Loucy (cell line): ENCODE measurements at regions not wholly inside any gene's neighbourhood (a gene's known extent, or its start where the extent isn't known, plus 50 kb on each side); places are given as distances from the start of the nearest gene placed in this dataset.
"Not testable (repeated sequence)": the region's sequence is repeated elsewhere in the genome, so short reads cannot be mapped to it uniquely, and the experiment has no call there.

Experiments used
- H2AFZ ChIP-seq: fragments of 200-600 bp; sonication (generic); 2 replicates; pipeline ENCODE4 v1.6.0; 2016; ENCODE audit warnings: antibody characterized with exemption, mild to moderate bottlenecking, low read length, moderate library complexity
- H3F3A ChIP-seq: fragments of 200-600 bp; 2 replicates; pipeline ENCODE4 v1.6.0; 2016; ENCODE audit warnings: antibody characterized with exemption, low read depth, mild to moderate bottlenecking
- H3K27me3 ChIP-seq: fragments of 200-600 bp; sonication (generic); 2 replicates; pipeline ENCODE4 v1.6.1; 2014; ENCODE audit warnings: low read length, mild to moderate bottlenecking; ENCODE audit not compliant: insufficient read depth, poor library complexity, severe bottlenecking
- H3K36me3 ChIP-seq: fragments of 200-600 bp; sonication (generic); 2 replicates; pipeline ENCODE4 v1.6.1; 2016; ENCODE audit warnings: low read length; ENCODE audit not compliant: insufficient read depth
- H3K4me1 ChIP-seq: fragments of 200-600 bp; sonication (generic); 2 replicates; pipeline ENCODE4 v1.5.1; 2014; ENCODE audit warnings: low read length, mild to moderate bottlenecking; ENCODE audit not compliant: insufficient read depth, poor library complexity, severe bottlenecking
- H3K4me2 ChIP-seq: fragments of 200-600 bp; sonication (generic); 2 replicates; pipeline ENCODE4 v1.6.0; 2014; ENCODE audit warnings: antibody characterized with exemption, low read length, low read depth, mild to moderate bottlenecking; ENCODE audit not compliant: poor library complexity, severe bottlenecking
- H3K4me3 ChIP-seq: fragments of 200-600 bp; sonication (generic); 2 replicates; pipeline ENCODE4 v1.5.1; 2014; ENCODE audit warnings: low read length, mild to moderate bottlenecking, mixed read lengths; ENCODE audit not compliant: poor library complexity, severe bottlenecking
- H3K79me2 ChIP-seq: fragments of 200-600 bp; sonication (generic); 2 replicates; pipeline ENCODE4 v1.6.1; 2014; ENCODE audit warnings: low read length; ENCODE audit not compliant: insufficient read depth
- H3K9ac ChIP-seq: fragments of 200-600 bp; sonication (generic); 2 replicates; pipeline ENCODE4 v1.6.0; 2014; ENCODE audit warnings: mild to moderate bottlenecking, low read depth, low read length, moderate library complexity; ENCODE audit not compliant: poor library complexity, severe bottlenecking
- H3K9me2 ChIP-seq: fragments of 200-600 bp; sonication (generic); replicated peaks from 2 replicates; pipeline ENCODE4 v1.6.1; 2016; ENCODE audit warnings: low read depth, low read length, mixed read lengths
- H3K9me3 ChIP-seq: fragments of 200-600 bp; sonication (generic); 2 replicates; pipeline ENCODE4 v1.6.1; 2014; ENCODE audit warnings: mild to moderate bottlenecking, antibody characterized with exemption, low read length, low read depth; ENCODE audit not compliant: insufficient read depth
- H4K20me1 ChIP-seq: fragments of 200-600 bp; sonication (generic); 2 replicates; pipeline ENCODE4 v1.6.0; 2014; ENCODE audit warnings: antibody characterized with exemption, low read length, mild to moderate bottlenecking; ENCODE audit not compliant: insufficient read depth, poor library complexity, severe bottlenecking
- CTCF ChIP-seq: fragments of 200-600 bp; sonication (generic); conservative IDR thresholded peaks from 2 replicates; pipeline ENCODE4 v1.5.1; 2014; ENCODE audit warnings: mild to moderate bottlenecking, antibody characterized with exemption, low read length
- EZH2phosphoT487 ChIP-seq: fragments of 200-600 bp; IDR thresholded peaks from 2 replicates; pipeline ENCODE4 v1.6.1; 2018; ENCODE audit warnings: antibody characterized with exemption, mild to moderate bottlenecking, moderate library complexity, borderline replicate concordance

GRCh38 chr1:172795741-172796140 lies 136.8 kb downstream of the FASLG start:
- H3K9me2 ChIP-seq, result no peaks in the 10 kb centered on the region
- TF ChIP-seq CTCF (no peak), EZH2phosphoT487 (no peak)

DNA sequence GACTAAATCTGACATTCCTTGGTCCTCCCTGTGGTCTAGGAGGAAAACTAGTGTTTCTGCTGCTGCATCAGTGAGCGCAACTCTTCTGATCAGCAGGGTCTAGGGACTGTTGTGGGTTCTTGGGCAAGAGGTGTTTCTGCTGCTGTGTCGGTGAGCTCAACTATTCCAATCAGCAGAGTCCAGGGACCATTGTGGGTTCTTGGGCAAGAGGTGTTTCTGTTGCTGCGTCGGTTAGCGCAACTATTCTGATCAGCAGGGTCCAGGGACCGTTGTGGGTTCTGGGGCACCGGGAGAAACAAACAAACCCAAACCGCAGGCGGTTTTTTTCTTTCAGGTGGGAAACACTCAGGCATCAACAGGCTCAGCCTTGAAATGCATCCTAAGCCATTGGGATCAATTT lies 140.9 kb downstream of the FASLG start:
- H4K20me1 ChIP-seq, H3K79me2 ChIP-seq, H3K9ac ChIP-seq, H3K4me1 ChIP-seq, H3K9me2 ChIP-seq, H3K4me2 ChIP-seq, H3K36me3 ChIP-seq, H3K27me3 ChIP-seq, H3K4me3 ChIP-seq, H3F3A ChIP-seq, H3K9me3 ChIP-seq, H2AFZ ChIP-seq: not testable (repeated sequence)

More at GRCh38 chr1:172795741-172796140, 136.8 kb downstream of the FASLG start:
- H3K4me2 ChIP-seq, result no peak overlapping the region
- H3K9ac ChIP-seq, result no peak overlapping the region
- H3K27me3 ChIP-seq, result no peaks in the 10 kb centered on the region
- H3K4me1 ChIP-seq, result no peaks in the 10 kb centered on the region
- no peaks in the 10 kb centered on the region for H3K36me3 ChIP-seq
- H4K20me1 ChIP-seq, result no peaks in the 10 kb centered on the region
- H3K79me2 ChIP-seq, result no peaks in the 10 kb centered on the region
- no peak overlapping the region for H3K4me3 ChIP-seq
- H2AFZ ChIP-seq, result no peak overlapping the region
- no peaks in the 10 kb centered on the region for H3K9me3 ChIP-seq
- no peaks in the 10 kb centered on the region for H3F3A ChIP-seq

- no peak overlapping the region for H2AFZ ChIP-seq
- no peaks in the 10 kb centered on the region for H4K20me1 ChIP-seq
- H3K4me2 ChIP-seq, result no peak overlapping the region
- no peak overlapping the region for H3K4me3 ChIP-seq
- no peaks in the 10 kb centered on the region for H3K27me3 ChIP-seq
- H3K9me3 ChIP-seq, result peaks cover 6% of the 10 kb centered on the region; the same call in 1 of the 2 replicates
- no peaks in the 10 kb centered on the region for H3K79me2 ChIP-seq
- H3K9ac ChIP-seq, result no peak overlapping the region
- H3K4me1 ChIP-seq, result no peaks in the 10 kb centered on the region
- no peaks in the 10 kb centered on the region for H3F3A ChIP-seq
- no peaks in the 10 kb centered on the region for H3K9me2 ChIP-seq
- TF ChIP-seq CTCF (no peak), EZH2phosphoT487 (no peak)
- H3K36me3 ChIP-seq, result no peaks in the 10 kb centered on the region
Observed at GRCh38 chr1:172801771-172802322, 142.9 kb downstream of the FASLG start.

DNA sequence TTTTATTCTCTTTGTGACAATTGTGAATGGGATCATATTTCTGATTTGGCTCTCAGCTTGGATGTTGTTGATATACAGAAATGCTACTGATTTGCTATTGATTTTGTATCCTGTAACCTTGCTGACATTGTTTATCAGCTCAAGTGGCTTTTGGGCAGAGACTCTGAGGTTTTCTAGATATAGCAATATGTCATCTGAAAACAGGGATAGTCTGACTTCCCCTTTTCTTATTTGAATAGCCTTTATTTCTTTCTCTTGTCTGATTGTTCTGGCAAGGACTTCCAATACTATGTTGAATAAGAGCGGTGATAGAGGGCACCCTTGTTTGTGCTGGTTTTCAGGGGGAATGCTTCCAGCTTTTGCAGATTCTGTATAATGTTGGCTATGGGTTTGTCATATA lies 150.8 kb downstream of the FASLG start:
- no peak overlapping the region for H3K4me2 ChIP-seq
- H3K4me3 ChIP-seq, result no peak overlapping the region
- TF ChIP-seq CTCF, result no peak
- TF ChIP-seq EZH2phosphoT487, result no peak
- no peaks in the 10 kb centered on the region for H3K4me1 ChIP-seq
- H3K9me3 ChIP-seq, result 0 out of 2 replicates have a peak, but pooled peaks cover 2% of the 10 kb centered on the region
- no peaks in the 10 kb centered on the region for H3K36me3 ChIP-seq
- H2AFZ ChIP-seq, result no peak overlapping the region
- H3K9ac ChIP-seq, result no peak overlapping the region
- H3K27me3 ChIP-seq, result no peaks in the 10 kb centered on the region
- H4K20me1 ChIP-seq, result no peaks in the 10 kb centered on the region
- no peaks in the 10 kb centered on the region for H3K9me2 ChIP-seq
- no peaks in the 10 kb centered on the region for H3F3A ChIP-seq
- H3K79me2 ChIP-seq, result no peaks in the 10 kb centered on the region
